Left ventricle myocardium inferior (tissue), 1 donor: ENCODE measurements at regions not wholly inside any gene's neighbourhood (a gene's known extent, or its start where the extent isn't known, plus 50 kb on each side); places are given as distances from the start of the nearest gene placed in this dataset.

Source experiments
- DNase-seq: peaks from one replicate; pipeline ENCODE4 v3.0.0-alpha.2; 2020
- H3K27ac ChIP-seq: fragments of 200-600 bp; replicated peaks from 2 replicates; pipeline ENCODE4 v1.8.0; 2021
- H3K27me3 ChIP-seq: fragments of 200-600 bp; 2 replicates; pipeline ENCODE4 v1.8.0; 2021; ENCODE audit warnings: low read depth
- H3K36me3 ChIP-seq: fragments of 200-600 bp; 2 replicates; pipeline ENCODE4 v1.8.0; 2021
- H3K4me1 ChIP-seq: fragments of 200-600 bp; 2 replicates; pipeline ENCODE4 v1.8.0; 2021
- H3K4me3 ChIP-seq: fragments of 200-600 bp; 2 replicates; pipeline ENCODE4 v1.8.0; 2021; ENCODE audit warnings: mild to moderate bottlenecking, moderate library complexity
- H3K9me3 ChIP-seq: fragments of 200-600 bp; replicated peaks from 2 replicates; pipeline ENCODE4 v1.8.0; 2021
- intact Hi-C: fragments of 100-400 bp; cut with micrococcal nuclease; formaldehyde crosslinking; loops from one replicate; pipeline ENCODE4 v1.11.0; 2022
- TF ChIP-seq, protein P1 (sequence below): fragments of 200-600 bp; IDR thresholded peaks from 2 replicates; pipeline ENCODE4 v1.8.0; 2021; ENCODE audit warnings: antibody characterized with exemption, mild to moderate bottlenecking, borderline replicate concordance
- donor health status: DM: no; HTN: yes; CAD: no; lungs with severe emphysema.

- TF ChIP-seq, protein P1, sequence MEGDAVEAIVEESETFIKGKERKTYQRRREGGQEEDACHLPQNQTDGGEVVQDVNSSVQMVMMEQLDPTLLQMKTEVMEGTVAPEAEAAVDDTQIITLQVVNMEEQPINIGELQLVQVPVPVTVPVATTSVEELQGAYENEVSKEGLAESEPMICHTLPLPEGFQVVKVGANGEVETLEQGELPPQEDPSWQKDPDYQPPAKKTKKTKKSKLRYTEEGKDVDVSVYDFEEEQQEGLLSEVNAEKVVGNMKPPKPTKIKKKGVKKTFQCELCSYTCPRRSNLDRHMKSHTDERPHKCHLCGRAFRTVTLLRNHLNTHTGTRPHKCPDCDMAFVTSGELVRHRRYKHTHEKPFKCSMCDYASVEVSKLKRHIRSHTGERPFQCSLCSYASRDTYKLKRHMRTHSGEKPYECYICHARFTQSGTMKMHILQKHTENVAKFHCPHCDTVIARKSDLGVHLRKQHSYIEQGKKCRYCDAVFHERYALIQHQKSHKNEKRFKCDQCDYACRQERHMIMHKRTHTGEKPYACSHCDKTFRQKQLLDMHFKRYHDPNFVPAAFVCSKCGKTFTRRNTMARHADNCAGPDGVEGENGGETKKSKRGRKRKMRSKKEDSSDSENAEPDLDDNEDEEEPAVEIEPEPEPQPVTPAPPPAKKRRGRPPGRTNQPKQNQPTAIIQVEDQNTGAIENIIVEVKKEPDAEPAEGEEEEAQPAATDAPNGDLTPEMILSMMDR: no peak
Measured at GRCh38 chr5:133844836-133845235, 123.6 kb downstream of the C5orf15 start.

DNA sequence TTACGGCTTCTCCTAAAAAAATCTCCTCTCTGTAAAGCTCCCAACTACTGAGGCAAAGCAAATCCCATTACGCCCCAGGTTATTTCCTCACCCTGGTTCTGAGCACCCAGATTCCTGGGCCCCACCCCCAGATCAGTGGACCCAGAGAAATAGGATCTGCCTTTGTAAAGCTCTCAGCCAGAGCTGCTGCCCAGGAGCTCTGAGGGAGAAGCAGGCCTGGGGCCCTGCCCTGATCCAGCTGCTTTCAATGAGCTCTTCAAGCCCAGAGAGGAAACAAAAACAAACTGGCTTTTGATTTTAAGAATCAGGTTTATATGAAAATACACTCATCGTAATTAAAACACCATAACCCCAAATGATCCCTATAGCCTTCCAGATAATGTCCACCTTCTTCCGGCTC, 124.5 kb downstream of the C5orf15 start:
- Histone ChIP-seq H3K9me3 (no peaks in the 10 kb centered on the region), H3K27ac (no peak overlapping the region), H3K4me3 (no peak overlapping the region), H3K27me3 (peaks cover 19% of the 10 kb centered on the region), H3K36me3 (no peaks in the 10 kb centered on the region), H3K4me1 (peaks cover 5% of the 10 kb centered on the region)
- intact Hi-C loops: no loop called here
- TF ChIP-seq, protein P1: no peak
- DNase-seq: no peak

More at GRCh38 chr5:133844836-133845235, 123.6 kb downstream of the C5orf15 start:
- Histone ChIP-seq H3K4me3 (no peak overlapping the region), H3K27ac (no peak overlapping the region), H3K36me3 (no peaks in the 10 kb centered on the region), H3K9me3 (no peaks in the 10 kb centered on the region), H3K4me1 (peaks cover 3% of the 10 kb centered on the region), H3K27me3 (peaks cover 19% of the 10 kb centered on the region)
- no peak for DNase-seq
- intact Hi-C loops: no loop called here

GRCh38 chr5:133842846-133843611, 125.4 kb downstream of the C5orf15 start:
- Histone ChIP-seq H3K36me3 (no peaks in the 10 kb centered on the region), H3K4me1 (peaks cover 5% of the 10 kb centered on the region), H3K9me3 (no peaks in the 10 kb centered on the region), H3K27me3 (peaks cover 20% of the 10 kb centered on the region), H3K4me3 (no peak overlapping the region), H3K27ac (no peak overlapping the region)
- intact Hi-C loops: no loop called here
- DNase-seq: no peak
- TF ChIP-seq, protein P1: no peak

DNA sequence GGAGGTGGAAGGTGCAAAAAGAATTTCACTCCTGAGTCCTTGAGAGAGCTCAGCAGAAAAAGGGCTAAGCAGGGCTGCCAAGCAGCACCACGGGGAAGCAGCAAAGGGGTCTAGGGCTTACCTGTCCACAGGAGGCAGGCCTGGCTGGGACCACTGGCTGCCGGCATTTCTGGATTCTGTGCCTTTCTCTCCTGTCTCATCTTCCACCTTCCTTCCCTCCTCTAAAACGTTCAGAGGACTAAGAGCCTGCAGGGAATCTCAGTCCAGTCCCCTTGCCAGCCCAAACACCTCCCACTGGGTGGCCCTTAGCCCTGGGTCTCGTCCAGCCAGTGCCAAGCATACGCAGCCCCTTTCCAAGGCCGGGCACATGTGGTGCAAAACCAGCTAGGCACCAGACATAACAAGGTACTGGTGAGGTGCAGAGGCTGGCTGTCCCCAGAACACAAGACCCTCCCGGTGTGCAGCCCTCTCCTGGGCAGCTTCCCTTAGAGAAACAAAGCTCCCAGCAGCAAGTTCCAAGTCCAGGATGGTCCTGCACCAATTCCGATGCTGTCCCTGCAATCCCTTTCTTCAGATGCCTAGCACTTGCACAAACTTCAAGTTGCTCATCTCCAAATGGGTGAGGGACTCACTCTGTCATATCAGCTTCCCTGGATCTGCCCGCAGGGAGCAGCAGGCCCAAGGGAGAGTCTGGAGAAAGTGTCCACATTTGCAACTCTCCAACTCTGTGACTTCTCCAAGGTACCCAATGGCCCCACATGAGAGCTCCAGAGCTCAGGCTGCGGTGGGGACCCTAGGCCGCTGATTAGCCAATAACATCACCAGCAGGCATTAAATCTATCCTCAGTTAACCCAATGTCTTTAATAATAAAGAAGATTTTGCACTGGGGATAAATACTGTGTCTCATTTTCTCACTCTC, 126.3 kb downstream of the C5orf15 start:
- intact Hi-C loops: no loop called here
- no peak for DNase-seq
- Histone ChIP-seq H3K27ac (no peak overlapping the region), H3K36me3 (no peaks in the 10 kb centered on the region), H3K4me3 (no peak overlapping the region), H3K27me3 (peaks cover 20% of the 10 kb centered on the region), H3K4me1 (peaks cover 5% of the 10 kb centered on the region), H3K9me3 (no peaks in the 10 kb centered on the region)
- TF ChIP-seq, protein P1: no peak

DNA sequence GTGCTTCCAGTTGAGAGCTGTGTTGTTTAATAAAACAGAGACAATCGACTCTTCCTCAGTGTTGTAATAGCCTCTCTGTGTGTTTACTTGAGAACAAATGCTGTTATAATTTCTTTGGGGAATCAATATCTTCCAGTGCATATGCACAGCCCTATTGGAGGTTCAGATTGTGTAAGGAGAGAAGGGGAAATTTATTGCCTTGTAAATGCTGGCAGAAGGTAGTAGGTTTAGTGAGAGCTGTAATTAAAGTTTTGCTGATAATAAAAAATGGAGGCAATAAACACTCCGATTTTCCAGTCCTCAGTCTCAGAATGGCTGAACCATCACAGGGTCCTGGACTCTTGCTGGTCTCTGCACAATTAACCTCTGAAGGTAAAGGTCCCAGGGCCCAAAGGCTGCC, 128.3 kb downstream of the C5orf15 start:
- no peak for DNase-seq
- H3K4me3 ChIP-seq: no peak overlapping the region
- H3K27me3 ChIP-seq: peaks cover 24% of the 10 kb centered on the region
- no peaks in the 10 kb centered on the region for H3K9me3 ChIP-seq
- H3K27ac ChIP-seq: no peak overlapping the region
- no peaks in the 10 kb centered on the region for H3K36me3 ChIP-seq
- TF ChIP-seq, protein P1: no peak
- peaks cover 5% of the 10 kb centered on the region for H3K4me1 ChIP-seq
- intact Hi-C loops: no loop called here
